ENCODE measurements at regions not wholly inside any gene's neighbourhood (a gene's known extent, or its start where the extent isn't known, plus 50 kb on each side); places are given as distances from the start of the nearest gene placed in this dataset.

GRCh38 chr7:145497911-145498525 lies 618.6 kb upstream of the CNTNAP2 start:
- no TSS peak for BruUV-seq (replicated peaks)
- H3K4me3 ChIP-seq (ENCODE audit: low read depth, low read length, poor library complexity, severe bottlenecking): no peak overlapping the region
- no peaks in the 10 kb centered on the region for H3K9me3 ChIP-seq (ENCODE audit: low read length)
- no peaks in the 10 kb centered on the region for H3K4me1 ChIP-seq (ENCODE audit: insufficient read depth, low read length, poor library complexity, severe bottlenecking)
- no peaks in the 10 kb centered on the region for H3K36me3 ChIP-seq (ENCODE audit: insufficient read depth, low read length)
- DNase-seq (ENCODE audit: low spot score): no peak
- intact Hi-C loops (cut with micrococcal nuclease; ENCODE audit: unreplicated experiment): no loop called here
- TF ChIP-seq CTCF (conservative IDR thresholded peaks at IDR 0.05; ENCODE audit: low read length) (no peak), EZH2phosphoT487 (IDR thresholded peaks at IDR 0.05; ENCODE audit: borderline replicate concordance, low read depth, low read length) (no peak)
- H4K20me1 ChIP-seq (ENCODE audit: insufficient read depth, low read length): no peaks in the 10 kb centered on the region
- no peak overlapping the region for H2AFZ ChIP-seq (ENCODE audit: low read length)
- H3K27ac ChIP-seq (ENCODE audit: low read depth, low read length, poor library complexity, severe bottlenecking): no peak overlapping the region
- H3K9me2 ChIP-seq (ENCODE audit: insufficient read depth, low read length): 0 out of 2 replicates have a peak, but pooled peaks cover 3% of the 10 kb centered on the region
- no peak overlapping the region for H3K4me2 ChIP-seq (ENCODE audit: low read length)
- H3K79me2 ChIP-seq (ENCODE audit: insufficient read depth, low read depth, low read length): no peaks in the 10 kb centered on the region
- POLR2A ChIA-PET: no interaction called here
- CTCF ChIA-PET (ENCODE audit: unreplicated experiment): no interaction called here

GRCh38 chr7:145490356-145490755 lies 626.2 kb upstream of the CNTNAP2 start:
- no TSS peak for BruUV-seq (replicated peaks)
- CTCF ChIA-PET (ENCODE audit: unreplicated experiment): no interaction called here

More at GRCh38 chr7:145490356-145490755, 626.2 kb upstream of the CNTNAP2 start:
- no peak overlapping the region for H3K4me2 ChIP-seq (ENCODE audit: low read length)
- no peak overlapping the region for H3K4me3 ChIP-seq (ENCODE audit: low read depth, low read length, poor library complexity, severe bottlenecking)
- TF ChIP-seq CTCF (conservative IDR thresholded peaks at IDR 0.05; ENCODE audit: low read length): no peak
- no peak for TF ChIP-seq EZH2phosphoT487 (IDR thresholded peaks at IDR 0.05; ENCODE audit: borderline replicate concordance, low read depth, low read length)
- no peak overlapping the region for H2AFZ ChIP-seq (ENCODE audit: low read length)
- H3K36me3 ChIP-seq (ENCODE audit: insufficient read depth, low read length): no peaks in the 10 kb centered on the region
- H3K27ac ChIP-seq (ENCODE audit: low read depth, low read length, poor library complexity, severe bottlenecking): no peak overlapping the region
- H4K20me1 ChIP-seq (ENCODE audit: insufficient read depth, low read length): no peaks in the 10 kb centered on the region
- no peaks in the 10 kb centered on the region for H3K9me2 ChIP-seq (ENCODE audit: insufficient read depth, low read length)
- no peaks in the 10 kb centered on the region for H3K79me2 ChIP-seq (ENCODE audit: insufficient read depth, low read depth, low read length)
- DNase-seq (ENCODE audit: low spot score): no peak
- POLR2A ChIA-PET: interaction anchor here (0.7 kb wide), 1 partner anchor 607 kb away, joined by 4 read pairs; no protein-coding TSS in a partner anchor
- intact Hi-C loops (cut with micrococcal nuclease; ENCODE audit: unreplicated experiment): no loop called here
- H3K4me1 ChIP-seq (ENCODE audit: insufficient read depth, low read length, poor library complexity, severe bottlenecking): no peaks in the 10 kb centered on the region
- H3K9me3 ChIP-seq (ENCODE audit: low read length): no peaks in the 10 kb centered on the region

All from OCI-LY7 (cell line).